A549 (cell line): ENCODE measurements at regions not wholly inside any gene's neighbourhood (a gene's known extent, or its start where the extent isn't known, plus 50 kb on each side); places are given as distances from the start of the nearest gene placed in this dataset.

Experiments used
- ATAC-seq, 2 experiments: fragments of 200-7000 bp in 1 of 2; fragments of >200 bp in 1 of 2; cut with Nextera tagmentation in 1 of 2; cut with Tn5 transposase in 1 of 2; 3 replicates each; pipeline versions ENCODE4 v1.8.0 to v1.9.1; 2018 to 2020; ENCODE audit warnings: mild to moderate bottlenecking in 1 of 2, moderate library complexity in 1 of 2
- CTCF ChIA-PET: fragments of 300-600 bp; sonication (Branson Sonifier 250); formaldehyde crosslinking; extraction: SDS; loops from one replicate; lab custom pipeline; 2021; ENCODE audit warnings: antibody characterized with exemption, inconsistent platforms; lab: Yijun Ruan, JAX
- POLR2A ChIA-PET: fragments of 350-600 bp; formaldehyde crosslinking; extraction: SDS; loops from one replicate; lab custom pipeline; 2021; ENCODE audit warnings: antibody characterized with exemption, inconsistent platforms; lab: Yijun Ruan, JAX
- DNase-seq, 2 experiments: peaks; one replicate each; pipeline versions ENCODE4 v3.0.0 to v3.0.0-alpha.2; 2011 to 2016; ENCODE audit warnings: low read depth in 1 of 2, low spot score in 1 of 2
- FAIRE-seq: peaks from 2 replicates; lab custom pipeline; 2011; peaks lifted over from hg19 to GRCh38; lab: Jason Lieb, UNC
- H3K27ac ChIP-seq, 2 experiments: fragments of >200 bp; sonication (Bioruptor Twin); formaldehyde crosslinking; 3 replicates each; pipeline ENCODE4 v1.5.1; 2016 to 2017
- H3K4me1 ChIP-seq: fragments of >200 bp; sonication (Bioruptor Twin); formaldehyde crosslinking; 3 replicates; pipeline ENCODE4 v1.6.1; 2016
- H3K4me2 ChIP-seq: fragments of >200 bp; sonication (Bioruptor Twin); formaldehyde crosslinking; 3 replicates; pipeline ENCODE4 v1.6.1; 2016
- H3K4me3 ChIP-seq: fragments of >200 bp; sonication (Bioruptor Twin); formaldehyde crosslinking; 3 replicates; pipeline ENCODE4 v1.5.1; 2016
- H3K9me3 ChIP-seq: fragments of >200 bp; sonication (Bioruptor Twin); formaldehyde crosslinking; 3 replicates; pipeline ENCODE4 v1.6.1; 2016
- BHLHE40 ChIP-seq: IDR thresholded peaks from 2 replicates; pipeline ENCODE4 v1.6.1; 2012; ENCODE audit warnings: low read depth, low read length, inconsistent platforms
- CBX8 ChIP-seq: fragments of 200-600 bp; sonication (generic); IDR thresholded peaks from 2 replicates; pipeline ENCODE4 v1.6.1; 2016
- CHD2 ChIP-seq: fragments of 150-350 bp; IDR thresholded peaks from 2 replicates; pipeline ENCODE4 v1.6.1; 2014; ENCODE audit warnings: low read length; ENCODE audit not compliant: partially characterized antibody
- EHMT2 ChIP-seq: fragments of 200-600 bp; sonication (generic); IDR thresholded peaks from 2 replicates; pipeline ENCODE4 v1.6.1; 2016; ENCODE audit warnings: antibody characterized with exemption, low read depth, mild to moderate bottlenecking, moderate library complexity
- FOXS1 ChIP-seq: fragments of 250-450 bp; sonication (Bioruptor Pico); IDR thresholded peaks from 2 replicates; pipeline ENCODE4 v1.5.0; 2020; ENCODE audit warnings: mild to moderate bottlenecking, moderate library complexity
- GATA3 ChIP-seq: IDR thresholded peaks from 2 replicates; pipeline ENCODE4 v1.6.1; 2012; ENCODE audit warnings: borderline replicate concordance
- HDAC2 ChIP-seq: fragments of 200-600 bp; sonication (generic); IDR thresholded peaks from 2 replicates; pipeline ENCODE4 v1.6.1; 2016
- JUNB ChIP-seq: fragments of >200 bp; sonication (Bioruptor Twin); formaldehyde crosslinking; IDR thresholded peaks from 2 replicates; pipeline ENCODE4 v1.6.1; 2016
- KDM5A ChIP-seq: fragments of 200-600 bp; sonication (generic); IDR thresholded peaks from 2 replicates; pipeline ENCODE4 v1.6.1; 2016; ENCODE audit warnings: antibody characterized with exemption, mild to moderate bottlenecking
- MAFK ChIP-seq: fragments of 450-650 bp; IDR thresholded peaks from 2 replicates; pipeline ENCODE4 v1.6.1; 2014; ENCODE audit not compliant: partially characterized antibody
- PHF8 ChIP-seq: fragments of 200-600 bp; sonication (generic); IDR thresholded peaks from 2 replicates; pipeline ENCODE4 v1.6.1; 2016; ENCODE audit warnings: low read depth, mild to moderate bottlenecking, antibody characterized with exemption, moderate library complexity, borderline replicate concordance
- POLR2AphosphoS2 ChIP-seq: conservative IDR thresholded peaks from 2 replicates; pipeline ENCODE4 v1.6.1; 2012; ENCODE audit warnings: low read length, improper control_type of control experiment, inconsistent platforms
- RAD21 ChIP-seq, 2 experiments: fragments of >200 bp in 1 of 2; sonication (Bioruptor Twin) in 1 of 2; formaldehyde crosslinking in 1 of 2; IDR thresholded peaks in 1 of 2; conservative IDR thresholded peaks in 1 of 2; 2 replicates in 1 of 2; 3 replicates in 1 of 2; pipeline ENCODE4 v1.6.1; 2012 to 2018; ENCODE audit warnings: inconsistent platforms in 1 of 2
- RARB ChIP-seq: fragments of 250-450 bp; sonication (Bioruptor Pico); IDR thresholded peaks from 2 replicates; pipeline ENCODE4 v1.8.0; 2021; ENCODE audit warnings: mild to moderate bottlenecking, moderate library complexity
- RFX5 ChIP-seq: fragments of 450-650 bp; IDR thresholded peaks from 2 replicates; pipeline ENCODE4 v1.7.1; 2014; ENCODE audit warnings: antibody characterized with exemption, mild to moderate bottlenecking, moderate library complexity
- TFCP2L1 ChIP-seq: fragments of 250-450 bp; sonication (Bioruptor Pico); IDR thresholded peaks from 2 replicates; pipeline ENCODE4 v1.5.0; 2021; ENCODE audit warnings: mild to moderate bottlenecking
- ZC3H11A ChIP-seq: fragments of 450-650 bp; IDR thresholded peaks from 2 replicates; pipeline ENCODE4 v1.6.1; 2014; ENCODE audit warnings: antibody characterized with exemption, mild to moderate bottlenecking
- WGBS: methylation state at CpG from one replicate; pipeline ENCODE4 v1.1.6; 2017; ENCODE audit errors: missing lambda C conversion rate; 5-methylcytosine and 5-hydroxymethylcytosine counted together
- small RNA-seq, 6 experiments: library from RNA; depleted of rRNA; stranded (forward); fragments of <200 nt; gene quantifications; one replicate each; pipeline ENCODE3, GENCODE V24; 2012
- TF ChIP-seq, protein P1 (sequence below): IDR thresholded peaks from 2 replicates; pipeline ENCODE4 v1.6.1; 2012
- TF ChIP-seq, protein P2 (sequence below): IDR thresholded peaks from 2 replicates; pipeline ENCODE4 v1.6.1; 2012
- TF ChIP-seq, protein P3 (sequence below): fragments of 450-650 bp; IDR thresholded peaks from 2 replicates; pipeline ENCODE4 v1.6.1; 2014; ENCODE audit warnings: antibody characterized with exemption
- TF ChIP-seq, protein P4 (sequence below): fragments of >200 bp; sonication (Bioruptor Twin); formaldehyde crosslinking; IDR thresholded peaks from 2 replicates; pipeline ENCODE4 v1.6.1; 2016

DNA sequence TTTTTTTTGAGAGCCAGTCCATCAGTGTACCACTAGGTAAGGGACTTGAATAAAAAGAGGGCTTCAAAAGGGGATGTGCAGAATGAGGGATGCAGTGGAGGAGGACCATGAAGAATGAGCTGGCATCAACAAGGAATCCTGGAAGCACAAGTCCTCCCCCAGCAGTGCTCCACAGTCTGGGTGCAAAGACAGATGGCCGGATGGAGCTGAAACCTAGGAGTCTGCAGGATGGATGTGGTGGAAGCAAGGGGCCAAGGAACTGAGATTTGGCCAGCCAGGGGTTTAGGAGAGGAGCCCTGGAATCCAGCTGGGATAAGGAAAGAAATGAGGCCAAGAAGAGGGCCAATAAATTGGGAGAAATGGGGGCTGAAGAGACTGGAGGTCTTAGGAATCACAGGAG, 51.8 kb upstream of the RAB6C start:
- ATAC-seq, result no peak
- ChIA-PET CTCF (no interaction called here), POLR2A (no interaction called here)
- FAIRE-seq, result no peak
- Histone ChIP-seq H3K4me1 (peaks cover 9% of the 10 kb centered on the region; the same call in 1 of the 3 replicates), H3K4me2 (no peak overlapping the region), H3K4me3 (no peak overlapping the region), H3K27ac (no peak overlapping the region), H3K9me3 (no peaks in the 10 kb centered on the region)
- DNase-seq, result no peak
- no peak for TF ChIP-seq RARB (CRISPR knock-in tag)
- no peak for TF ChIP-seq POLR2AphosphoS2
- no peak for TF ChIP-seq CHD2
- TF ChIP-seq, protein P1, sequence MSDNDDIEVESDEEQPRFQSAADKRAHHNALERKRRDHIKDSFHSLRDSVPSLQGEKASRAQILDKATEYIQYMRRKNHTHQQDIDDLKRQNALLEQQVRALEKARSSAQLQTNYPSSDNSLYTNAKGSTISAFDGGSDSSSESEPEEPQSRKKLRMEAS, result no peak
- TF ChIP-seq GATA3, result no peak
- no peak for TF ChIP-seq FOXS1 (CRISPR knock-in tag)
- no peak for TF ChIP-seq JUNB
- TF ChIP-seq, protein P2, sequence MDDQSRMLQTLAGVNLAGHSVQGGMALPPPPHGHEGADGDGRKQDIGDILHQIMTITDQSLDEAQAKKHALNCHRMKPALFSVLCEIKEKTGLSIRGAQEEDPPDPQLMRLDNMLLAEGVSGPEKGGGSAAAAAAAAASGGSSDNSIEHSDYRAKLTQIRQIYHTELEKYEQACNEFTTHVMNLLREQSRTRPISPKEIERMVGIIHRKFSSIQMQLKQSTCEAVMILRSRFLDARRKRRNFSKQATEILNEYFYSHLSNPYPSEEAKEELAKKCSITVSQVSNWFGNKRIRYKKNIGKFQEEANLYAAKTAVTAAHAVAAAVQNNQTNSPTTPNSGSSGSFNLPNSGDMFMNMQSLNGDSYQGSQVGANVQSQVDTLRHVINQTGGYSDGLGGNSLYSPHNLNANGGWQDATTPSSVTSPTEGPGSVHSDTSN, result no peak
- no peak for TF ChIP-seq RAD21 (conservative IDR thresholded peaks at IDR 0.05 in 1 of 2, IDR thresholded peaks at IDR 0.05 in 1 of 2)
- TF ChIP-seq TFCP2L1 (CRISPR knock-in tag), result no peak
- TF ChIP-seq, protein P3, sequence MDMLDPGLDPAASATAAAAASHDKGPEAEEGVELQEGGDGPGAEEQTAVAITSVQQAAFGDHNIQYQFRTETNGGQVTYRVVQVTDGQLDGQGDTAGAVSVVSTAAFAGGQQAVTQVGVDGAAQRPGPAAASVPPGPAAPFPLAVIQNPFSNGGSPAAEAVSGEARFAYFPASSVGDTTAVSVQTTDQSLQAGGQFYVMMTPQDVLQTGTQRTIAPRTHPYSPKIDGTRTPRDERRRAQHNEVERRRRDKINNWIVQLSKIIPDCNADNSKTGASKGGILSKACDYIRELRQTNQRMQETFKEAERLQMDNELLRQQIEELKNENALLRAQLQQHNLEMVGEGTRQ, result no peak
- TF ChIP-seq PHF8, result no peak
- TF ChIP-seq EHMT2, result no peak
- TF ChIP-seq RFX5, result no peak
- TF ChIP-seq KDM5A, result no peak
- no peak for TF ChIP-seq ZC3H11A
- TF ChIP-seq BHLHE40, result no peak
- no peak for TF ChIP-seq MAFK
- 11% methylated on average over 1 of the region's 1 CpG for WGBS

DNA sequence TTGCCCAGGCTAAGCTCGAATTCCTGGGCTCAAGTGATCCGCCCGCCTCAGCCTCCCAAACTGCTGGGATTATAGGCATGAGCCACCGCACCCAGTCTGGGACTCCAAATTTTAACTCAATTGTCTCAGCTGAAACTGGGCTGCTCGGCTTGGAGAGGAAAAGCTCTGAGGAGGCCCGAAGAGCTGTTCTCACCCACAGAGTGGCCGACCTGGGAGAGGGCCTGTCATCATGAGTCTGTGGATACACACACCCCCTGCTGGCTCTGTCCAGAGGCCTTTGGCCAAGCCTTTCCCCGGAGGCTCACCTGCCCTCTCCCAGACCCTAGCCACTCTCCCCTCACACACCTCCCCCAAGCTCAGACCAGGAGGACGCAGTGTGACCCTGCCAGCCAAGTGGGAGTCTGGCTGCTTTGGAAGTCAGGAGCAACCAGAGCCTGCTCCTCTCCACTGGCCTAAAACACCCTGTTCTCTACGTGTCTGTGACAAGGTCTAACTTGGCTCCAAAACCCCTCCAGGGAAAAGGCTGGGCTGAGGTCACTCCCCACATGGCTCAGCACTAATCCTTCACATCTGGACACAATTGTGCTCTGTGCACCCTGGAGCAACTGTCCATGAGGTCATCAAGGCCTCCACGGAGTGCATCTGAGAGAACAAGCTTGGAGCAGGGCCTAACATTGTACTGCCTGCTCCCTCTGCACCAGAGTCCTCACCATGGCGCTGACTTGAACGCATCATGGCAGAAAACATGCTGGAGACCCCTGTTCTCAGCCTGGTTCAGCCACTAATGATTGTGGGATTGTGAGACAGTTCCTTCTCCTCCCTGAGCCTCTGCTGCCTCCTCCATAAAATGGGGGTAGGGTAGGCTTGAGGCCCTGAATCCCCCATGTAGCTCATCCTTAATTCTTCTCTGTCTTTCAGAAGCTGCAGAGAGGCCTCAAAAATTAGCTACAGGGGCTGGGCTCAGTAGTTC, 49.9 kb upstream of the RAB6C start:
- 47% methylated on average over 11 of the region's 13 CpGs for WGBS
- ATAC-seq (no peak), DNase-seq (no peak), FAIRE-seq (no peak)
- CTCF ChIA-PET, result no interaction called here
- no peak overlapping the region for H3K4me3 ChIP-seq
- no peak overlapping the region for H3K27ac ChIP-seq
- TF ChIP-seq, protein P4, sequence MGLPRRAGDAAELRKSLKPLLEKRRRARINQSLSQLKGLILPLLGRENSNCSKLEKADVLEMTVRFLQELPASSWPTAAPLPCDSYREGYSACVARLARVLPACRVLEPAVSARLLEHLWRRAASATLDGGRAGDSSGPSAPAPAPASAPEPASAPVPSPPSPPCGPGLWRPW, result no peak
- TF ChIP-seq CBX8 (no peak), PHF8 (no peak), HDAC2 (no peak), KDM5A (no peak), GATA3 (no peak)
- H3K4me1 ChIP-seq, result no peaks in the 10 kb centered on the region
- no peaks in the 10 kb centered on the region for H3K9me3 ChIP-seq
- no peak overlapping the region for H3K4me2 ChIP-seq
- POLR2A ChIA-PET, result no interaction called here

Small RNA genes in the stretch of these regions (small RNA-seq; reads per million reads assigned to genes)
- gene RNA5SP103, result 0 to 0.35 (median 0) reads per million in 6 experiments
